ENCODE measurements at regions not wholly inside any gene's neighbourhood (a gene's known extent, or its start where the extent isn't known, plus 50 kb on each side); places are given as distances from the start of the nearest gene placed in this dataset.

DNA sequence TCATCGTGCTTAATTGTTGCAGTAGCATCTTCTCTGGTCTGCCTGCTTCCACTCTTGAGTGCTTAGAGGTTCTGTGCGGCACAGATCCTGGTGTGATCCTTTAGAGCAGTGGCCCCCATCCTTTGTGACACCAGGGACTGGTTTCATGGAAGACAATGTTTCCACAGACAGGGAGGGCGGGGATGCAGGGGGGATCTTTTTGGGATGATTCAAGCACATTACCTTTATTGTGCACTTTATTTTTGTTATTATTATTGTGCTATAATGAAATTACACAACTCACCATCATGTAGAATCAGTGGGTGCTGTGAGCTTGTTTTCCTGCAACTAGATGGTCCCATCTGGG, 76.8 kb upstream of the SHANK2 start:
- no peak for DNase-seq (ENCODE audit: low spot score in 2 of 2)
- no peaks in the 10 kb centered on the region for H3K4me1 ChIP-seq
- H3K27ac ChIP-seq: no peak overlapping the region
- no peaks in the 10 kb centered on the region for H3K36me3 ChIP-seq
- peaks cover 10% of the 10 kb centered on the region for H3K27me3 ChIP-seq
- H3K9me3 ChIP-seq: peaks cover 4% of the 10 kb centered on the region
- H3K4me3 ChIP-seq: no peak overlapping the region
- 69% methylated on average over 3 of the region's 3 CpGs for WGBS
- TF ChIP-seq CTCF (IDR thresholded peaks at IDR 0.05) (no peak), POLR2A (IDR thresholded peaks at IDR 0.05) (no peak), POLR2AphosphoS5 (IDR thresholded peaks at IDR 0.05) (no peak), EP300 (IDR thresholded peaks at IDR 0.05) (no peak)

GRCh38 chr11:71327156-71328085, 75.0 kb upstream of the SHANK2 start:
- H3K4me1 ChIP-seq: no peaks in the 10 kb centered on the region
- H3K27me3 ChIP-seq: peaks cover 12% of the 10 kb centered on the region
- no peaks in the 10 kb centered on the region for H3K36me3 ChIP-seq
- H3K27ac ChIP-seq: no peak overlapping the region
- TF ChIP-seq CTCF (IDR thresholded peaks at IDR 0.05): no peak
- TF ChIP-seq EP300 (IDR thresholded peaks at IDR 0.05): no peak
- no peak for TF ChIP-seq POLR2A (IDR thresholded peaks at IDR 0.05)
- TF ChIP-seq POLR2AphosphoS5 (IDR thresholded peaks at IDR 0.05): no peak
- no peak overlapping the region for H3K4me3 ChIP-seq
- 89% methylated on average over 18 of the region's 20 CpGs for WGBS
- no peaks in the 10 kb centered on the region for H3K9me3 ChIP-seq
- peak in 1 of 2 donors; percentile 44 for DNase-seq (ENCODE audit: low spot score in 2 of 2)

DNA sequence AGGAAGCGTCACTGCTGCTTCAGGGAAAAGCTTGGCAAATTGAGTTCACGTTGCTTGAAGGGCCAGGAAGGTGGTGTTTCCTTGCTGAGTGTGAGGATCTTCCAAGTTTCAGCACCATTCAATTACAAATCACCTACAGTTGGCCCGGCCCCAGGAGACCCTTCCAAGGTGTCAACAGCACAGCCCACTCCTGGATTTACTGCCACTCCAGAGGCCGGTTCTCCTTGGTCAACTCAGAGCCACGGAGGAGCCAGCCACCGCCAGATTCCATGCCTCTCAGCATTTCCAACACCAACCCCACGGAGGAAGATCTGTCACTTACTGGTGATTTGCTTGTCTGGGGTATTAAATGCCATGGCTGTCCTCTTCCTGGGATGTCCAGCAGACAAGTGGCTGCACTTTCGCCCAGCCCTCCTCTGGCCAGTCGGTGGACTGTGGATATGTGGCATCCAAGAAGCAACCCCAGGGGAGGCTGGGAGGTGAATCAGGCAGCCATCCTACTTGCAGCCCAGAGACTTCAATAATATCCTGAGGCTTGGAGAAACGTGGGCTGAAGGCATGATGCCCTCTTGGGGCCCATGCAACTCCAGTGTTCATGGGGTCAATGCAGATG, 74.1 kb upstream of the SHANK2 start:
- DNase-seq (ENCODE audit: low spot score in 2 of 2): peak in 1 of 2 donors; percentile 67
- 74% methylated on average over 4 of the region's 10 CpGs for WGBS
- no peaks in the 10 kb centered on the region for H3K4me1 ChIP-seq
- TF ChIP-seq CTCF (IDR thresholded peaks at IDR 0.05) (no peak), EP300 (IDR thresholded peaks at IDR 0.05) (no peak), POLR2A (IDR thresholded peaks at IDR 0.05) (no peak), POLR2AphosphoS5 (IDR thresholded peaks at IDR 0.05) (no peak)
- H3K27me3 ChIP-seq: peaks cover 3% of the 10 kb centered on the region
- H3K4me3 ChIP-seq: no peak overlapping the region
- no peaks in the 10 kb centered on the region for H3K36me3 ChIP-seq
- no peaks in the 10 kb centered on the region for H3K9me3 ChIP-seq
- no peak overlapping the region for H3K27ac ChIP-seq

DNA sequence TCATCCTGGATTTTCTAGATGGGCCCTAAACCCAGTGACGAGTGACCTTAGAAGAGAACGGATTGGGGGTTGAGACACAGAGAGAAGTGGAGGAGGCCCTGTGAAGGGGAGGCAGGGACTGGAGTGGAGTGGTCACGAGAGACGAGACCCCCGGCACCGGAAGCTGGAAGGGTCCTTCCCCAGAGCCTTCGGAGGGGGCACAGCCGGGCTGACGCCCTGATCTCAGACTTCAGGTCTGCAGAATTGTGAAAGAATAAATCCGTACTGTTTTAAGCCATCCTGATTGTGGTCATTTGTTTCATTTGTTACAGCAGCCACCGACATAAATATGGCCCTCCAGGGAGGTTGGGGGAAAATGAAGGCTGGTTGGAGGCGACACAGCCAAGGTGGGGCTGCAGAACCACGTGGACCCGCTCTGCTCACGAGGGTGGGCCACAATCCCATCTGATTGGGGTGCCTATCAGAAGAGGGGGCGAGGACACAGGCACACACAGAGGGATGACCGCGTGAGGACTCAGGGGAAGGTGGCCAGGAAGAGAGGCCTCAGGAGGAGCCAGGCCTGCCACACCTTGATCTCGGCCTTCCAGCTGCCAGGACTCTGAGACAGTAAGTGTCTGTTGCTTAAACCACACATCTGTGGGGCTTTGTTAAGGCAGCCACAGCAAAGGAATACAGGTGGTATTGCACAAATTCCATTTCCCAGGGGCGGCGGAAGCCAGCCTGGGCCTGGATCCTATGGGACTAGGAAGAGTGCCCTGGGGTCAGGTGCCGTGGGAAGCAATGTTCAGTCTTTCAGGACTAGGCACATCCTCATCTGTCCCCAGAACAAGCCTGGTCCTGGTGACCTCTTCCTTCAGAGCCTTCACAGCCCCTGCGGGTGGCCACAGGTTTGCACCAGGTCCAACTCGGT, 73.3 kb upstream of the SHANK2 start:
- H3K27ac ChIP-seq: no peak overlapping the region
- H3K27me3 ChIP-seq: peaks cover 2% of the 10 kb centered on the region
- DNase-seq (ENCODE audit: low spot score in 2 of 2): peak in 1 of 2 donors; percentile 74
- no peak overlapping the region for H3K4me3 ChIP-seq
- WGBS: 86% methylated on average over 20 of the region's 24 CpGs
- TF ChIP-seq EP300 (IDR thresholded peaks at IDR 0.05) (no peak), POLR2AphosphoS5 (IDR thresholded peaks at IDR 0.05) (no peak), CTCF (IDR thresholded peaks at IDR 0.05) (no peak), POLR2A (IDR thresholded peaks at IDR 0.05) (no peak)
- H3K36me3 ChIP-seq: no peaks in the 10 kb centered on the region
- H3K4me1 ChIP-seq: no peaks in the 10 kb centered on the region
- no peaks in the 10 kb centered on the region for H3K9me3 ChIP-seq

Measured in suprapubic skin (tissue), 4 donors.